Activated naive CD4-positive, alpha-beta T cell treated with anti-CD3 and anti-CD28 coated beads, Interleukin-2, amount 50 U/mL, for 24 hours (primary cell): ENCODE measurements at regions not wholly inside any gene's neighbourhood (a gene's known extent, or its start where the extent isn't known, plus 50 kb on each side); places are given as distances from the start of the nearest gene placed in this dataset.

Experiments
- H3K27ac Mint-ChIP-seq: one replicate; pipeline ENCODE4 v1.8.0; 2021; ENCODE audit warnings: mild to moderate bottlenecking, mixed read lengths
- H3K27me3 Mint-ChIP-seq: one replicate; pipeline ENCODE4 v1.8.0; 2021; ENCODE audit warnings: mixed read lengths
- H3K36me3 Mint-ChIP-seq: one replicate; pipeline ENCODE4 v1.8.0; 2021; ENCODE audit warnings: mixed read lengths
- H3K4me1 Mint-ChIP-seq: one replicate; pipeline ENCODE4 v1.8.0; 2021; ENCODE audit warnings: mixed read lengths
- H3K4me3 Mint-ChIP-seq: one replicate; pipeline ENCODE4 v1.8.0; 2021; ENCODE audit warnings: mild to moderate bottlenecking, mixed read lengths
- H3K9me3 Mint-ChIP-seq: one replicate; pipeline ENCODE4 v1.8.0; 2021; ENCODE audit warnings: mixed read lengths

GRCh38 chr19:29085206-29085605, 127.7 kb downstream of the UQCRFS1 start:
- Mint-ChIP-seq H3K36me3 (no peaks in the 10 kb centered on the region), H3K9me3 (no peaks in the 10 kb centered on the region), H3K27me3 (peaks cover 4% of the 10 kb centered on the region)

DNA sequence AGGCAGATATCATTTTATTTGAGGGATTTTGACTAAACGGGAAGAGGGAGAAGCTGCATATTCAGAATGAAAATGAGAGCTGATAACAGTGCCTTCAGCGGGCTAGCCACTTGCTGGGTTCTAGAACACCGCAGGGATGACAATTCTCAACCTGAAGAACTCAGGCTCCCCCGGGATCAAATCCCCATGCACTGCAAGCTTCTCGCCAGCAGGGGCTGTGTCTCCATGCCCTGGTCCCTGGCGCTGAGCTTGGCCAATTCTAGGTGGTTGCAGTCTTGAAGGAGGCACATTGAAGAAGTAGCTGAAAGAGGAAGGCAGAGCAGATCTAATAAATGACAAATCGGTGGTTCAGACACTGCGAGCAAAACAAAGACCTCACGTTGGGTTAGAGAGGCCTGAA, 128.7 kb downstream of the UQCRFS1 start:
- no peak overlapping the region for H3K4me3 Mint-ChIP-seq
- H3K27ac Mint-ChIP-seq, result no peak overlapping the region
- H3K9me3 Mint-ChIP-seq, result no peaks in the 10 kb centered on the region
- peaks cover 4% of the 10 kb centered on the region for H3K27me3 Mint-ChIP-seq
- no peaks in the 10 kb centered on the region for H3K36me3 Mint-ChIP-seq
- H3K4me1 Mint-ChIP-seq, result no peaks in the 10 kb centered on the region

More at GRCh38 chr19:29085206-29085605, 127.7 kb downstream of the UQCRFS1 start:
- Mint-ChIP-seq H3K4me3 (no peak overlapping the region), H3K4me1 (no peaks in the 10 kb centered on the region), H3K27ac (no peak overlapping the region)

DNA sequence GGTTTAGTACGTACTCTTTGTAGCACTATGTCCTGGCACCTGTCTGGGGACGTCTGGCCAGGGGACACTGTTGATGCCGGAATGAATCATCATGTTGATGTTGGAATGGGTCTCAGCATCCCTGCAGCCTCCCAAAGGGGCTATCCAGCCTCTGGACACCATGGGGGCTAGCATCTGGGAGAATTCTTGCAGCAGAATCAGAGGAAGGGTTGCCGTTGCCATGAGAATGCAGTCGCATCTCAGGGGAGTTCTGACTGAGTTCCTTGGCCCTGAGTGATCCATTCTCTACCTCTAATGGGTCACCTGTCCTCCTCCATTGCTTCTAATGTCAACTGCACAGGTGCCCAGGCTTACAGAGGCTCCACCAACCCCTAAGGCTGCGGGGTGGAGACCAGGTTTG, 129.1 kb downstream of the UQCRFS1 start:
- Mint-ChIP-seq H3K4me1 (no peaks in the 10 kb centered on the region), H3K4me3 (no peak overlapping the region), H3K36me3 (no peaks in the 10 kb centered on the region), H3K9me3 (no peaks in the 10 kb centered on the region), H3K27ac (no peak overlapping the region), H3K27me3 (peaks cover 4% of the 10 kb centered on the region)

- Mint-ChIP-seq H3K27me3 (peaks cover 1% of the 10 kb centered on the region), H3K27ac (no peak overlapping the region), H3K4me1 (no peaks in the 10 kb centered on the region), H3K9me3 (no peaks in the 10 kb centered on the region), H3K4me3 (no peak overlapping the region), H3K36me3 (no peaks in the 10 kb centered on the region)
Measured at GRCh38 chr19:29079356-29080032, 133.5 kb downstream of the UQCRFS1 start.

- Mint-ChIP-seq H3K27me3 (no peaks in the 10 kb centered on the region), H3K9me3 (no peaks in the 10 kb centered on the region), H3K36me3 (no peaks in the 10 kb centered on the region), H3K27ac (no peak overlapping the region), H3K4me1 (no peaks in the 10 kb centered on the region), H3K4me3 (no peak overlapping the region)
Measured at GRCh38 chr19:29076963-29077362, 136.0 kb downstream of the UQCRFS1 start.

DNA sequence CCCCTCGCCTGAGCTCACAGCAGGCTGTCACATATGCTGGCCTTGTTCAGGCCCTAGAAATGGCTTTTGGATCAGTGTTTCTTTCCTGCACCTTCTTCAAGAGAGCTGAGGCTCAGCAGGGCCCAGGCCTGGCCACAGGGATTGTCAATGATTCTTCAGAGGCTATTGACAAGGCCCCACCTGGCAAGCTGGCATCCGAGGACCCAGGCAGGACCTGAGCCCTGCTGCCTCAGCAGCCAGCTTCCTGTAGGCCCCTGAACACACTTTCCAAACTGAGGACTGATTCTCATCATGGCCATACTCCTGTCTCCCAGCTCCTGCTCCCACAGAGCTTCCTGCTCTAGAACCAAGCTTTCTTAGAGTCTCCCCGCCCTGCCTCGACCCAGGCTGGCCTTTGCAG, 136.8 kb downstream of the UQCRFS1 start:
- Mint-ChIP-seq H3K9me3 (no peaks in the 10 kb centered on the region), H3K27ac (no peak overlapping the region), H3K4me1 (no peaks in the 10 kb centered on the region), H3K4me3 (no peak overlapping the region), H3K36me3 (no peaks in the 10 kb centered on the region), H3K27me3 (no peaks in the 10 kb centered on the region)

GRCh38 chr19:29075149-29075548, 137.8 kb downstream of the UQCRFS1 start:
- Mint-ChIP-seq H3K27me3 (no peaks in the 10 kb centered on the region), H3K9me3 (no peaks in the 10 kb centered on the region), H3K4me1 (no peaks in the 10 kb centered on the region), H3K36me3 (no peaks in the 10 kb centered on the region), H3K4me3 (no peak overlapping the region), H3K27ac (no peak overlapping the region)

DNA sequence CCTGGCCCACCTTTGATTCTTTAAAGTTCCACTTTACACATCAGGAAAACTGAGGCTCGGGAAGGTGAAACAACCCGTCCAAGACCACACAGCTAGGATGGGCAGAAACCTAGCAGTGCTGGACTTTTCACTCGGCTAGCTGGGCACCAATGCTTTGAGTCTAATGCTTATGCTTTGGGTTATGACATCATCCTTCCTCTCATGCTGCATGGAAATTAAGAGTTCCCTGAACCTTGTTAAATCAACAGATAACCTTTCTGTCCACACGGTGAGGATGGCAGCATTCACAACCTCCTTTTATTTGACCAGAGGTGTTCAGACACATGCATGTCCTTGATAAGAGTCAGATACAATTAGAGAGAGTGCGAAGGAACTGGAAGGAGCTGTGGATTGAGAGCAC, 138.4 kb downstream of the UQCRFS1 start:
- H3K9me3 Mint-ChIP-seq, result no peaks in the 10 kb centered on the region
- no peaks in the 10 kb centered on the region for H3K27me3 Mint-ChIP-seq
- H3K4me1 Mint-ChIP-seq, result no peaks in the 10 kb centered on the region
- no peaks in the 10 kb centered on the region for H3K36me3 Mint-ChIP-seq
- no peak overlapping the region for H3K4me3 Mint-ChIP-seq
- no peak overlapping the region for H3K27ac Mint-ChIP-seq

DNA sequence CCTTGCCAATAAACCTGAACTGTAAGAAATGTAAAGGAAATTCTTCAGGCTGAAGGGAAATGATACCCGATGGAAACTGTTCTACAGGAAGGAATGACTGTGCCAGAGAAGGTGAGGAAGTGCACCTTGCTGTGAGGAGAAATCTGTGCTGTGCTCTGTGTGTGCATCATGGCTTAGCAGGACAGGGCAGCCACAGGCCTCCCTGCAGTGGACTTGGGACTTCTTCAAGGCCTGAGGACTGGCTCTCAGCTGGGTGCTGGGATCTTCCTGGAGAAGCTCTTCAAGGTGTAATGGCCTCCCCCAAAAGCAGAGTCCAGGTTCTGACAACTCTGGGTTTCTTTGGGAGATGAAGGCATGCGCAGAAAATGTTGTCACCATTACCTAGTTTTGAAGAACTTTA, 145.1 kb downstream of the UQCRFS1 start:
- H3K4me3 Mint-ChIP-seq, result no peak overlapping the region
- H3K36me3 Mint-ChIP-seq, result no peaks in the 10 kb centered on the region
- H3K27ac Mint-ChIP-seq, result no peak overlapping the region
- peaks cover 9% of the 10 kb centered on the region for H3K9me3 Mint-ChIP-seq
- no peaks in the 10 kb centered on the region for H3K27me3 Mint-ChIP-seq
- no peaks in the 10 kb centered on the region for H3K4me1 Mint-ChIP-seq

GRCh38 chr19:29062475-29063435, 150.2 kb downstream of the UQCRFS1 start:
- peaks cover 5% of the 10 kb centered on the region for H3K9me3 Mint-ChIP-seq
- no peak overlapping the region for H3K4me3 Mint-ChIP-seq
- peaks cover 8% of the 10 kb centered on the region for H3K27me3 Mint-ChIP-seq
- no peaks in the 10 kb centered on the region for H3K36me3 Mint-ChIP-seq
- H3K4me1 Mint-ChIP-seq, result no peaks in the 10 kb centered on the region
- no peak overlapping the region for H3K27ac Mint-ChIP-seq

DNA sequence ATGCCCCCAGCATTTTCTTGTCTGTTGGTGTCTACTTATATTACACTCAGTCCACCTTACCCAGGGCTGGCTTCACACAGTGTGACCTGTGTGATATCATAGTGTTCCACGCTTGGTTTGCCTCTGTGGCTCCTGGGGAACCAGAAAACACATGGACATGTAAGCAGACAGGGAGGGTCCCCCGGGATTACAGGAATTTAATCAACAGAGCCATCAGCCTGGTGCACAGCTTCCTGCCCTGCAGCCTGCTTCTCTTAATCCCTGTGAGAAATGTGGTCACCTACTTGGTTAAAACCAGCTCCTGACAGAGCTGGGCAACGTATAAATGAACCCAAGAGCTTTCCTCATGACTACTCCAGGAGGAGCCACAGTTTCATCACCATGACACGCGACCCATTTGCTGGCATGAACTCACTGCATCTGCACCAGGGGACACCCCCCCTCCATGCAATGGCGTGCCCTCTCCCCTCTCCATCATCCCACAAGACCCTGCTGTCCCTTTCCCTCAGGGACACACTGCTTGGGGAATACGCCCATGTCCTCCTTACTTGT, 152.1 kb downstream of the UQCRFS1 start:
- Mint-ChIP-seq H3K4me3 (no peak overlapping the region), H3K9me3 (no peaks in the 10 kb centered on the region), H3K27me3 (peaks cover 8% of the 10 kb centered on the region), H3K4me1 (no peaks in the 10 kb centered on the region), H3K36me3 (no peaks in the 10 kb centered on the region), H3K27ac (no peak overlapping the region)

GRCh38 chr19:29056535-29056934, 156.4 kb downstream of the UQCRFS1 start:
- Mint-ChIP-seq H3K4me1 (no peaks in the 10 kb centered on the region), H3K36me3 (no peaks in the 10 kb centered on the region), H3K4me3 (no peak overlapping the region), H3K27ac (no peak overlapping the region), H3K9me3 (no peaks in the 10 kb centered on the region), H3K27me3 (peaks cover 6% of the 10 kb centered on the region)

GRCh38 chr19:29054886-29055675, 157.9 kb downstream of the UQCRFS1 start:
- H3K4me3 Mint-ChIP-seq, result no peak overlapping the region

GRCh38 chr19:29048873-29049272, 164.1 kb downstream of the UQCRFS1 start:
- H3K4me1 Mint-ChIP-seq, result no peaks in the 10 kb centered on the region
- H3K4me3 Mint-ChIP-seq, result no peak overlapping the region

More at GRCh38 chr19:29054886-29055675, 157.9 kb downstream of the UQCRFS1 start:
- Mint-ChIP-seq H3K27ac (no peak overlapping the region), H3K4me1 (no peaks in the 10 kb centered on the region), H3K9me3 (no peaks in the 10 kb centered on the region), H3K36me3 (no peaks in the 10 kb centered on the region), H3K27me3 (peaks cover 2% of the 10 kb centered on the region)

GRCh38 chr19:29045679-29046254, 167.2 kb downstream of the UQCRFS1 start:
- Mint-ChIP-seq H3K27ac (no peak overlapping the region), H3K27me3 (peaks cover 5% of the 10 kb centered on the region), H3K4me3 (no peak overlapping the region)

More at GRCh38 chr19:29048873-29049272, 164.1 kb downstream of the UQCRFS1 start:
- no peaks in the 10 kb centered on the region for H3K36me3 Mint-ChIP-seq
- peaks cover 2% of the 10 kb centered on the region for H3K27me3 Mint-ChIP-seq
- H3K27ac Mint-ChIP-seq, result no peak overlapping the region
- H3K9me3 Mint-ChIP-seq, result no peaks in the 10 kb centered on the region

More at GRCh38 chr19:29045679-29046254, 167.2 kb downstream of the UQCRFS1 start:
- no peaks in the 10 kb centered on the region for H3K4me1 Mint-ChIP-seq
- no peaks in the 10 kb centered on the region for H3K9me3 Mint-ChIP-seq
- no peaks in the 10 kb centered on the region for H3K36me3 Mint-ChIP-seq
